ENCODE measurements at regions not wholly inside any gene's neighbourhood (a gene's known extent, or its start where the extent isn't known, plus 50 kb on each side); places are given as distances from the start of the nearest gene placed in this dataset.

- ChIA-PET CTCF (no interaction called here), POLR2A (no interaction called here)
- no peak for DNase-seq (ENCODE audit: low read depth, low spot score)
- no peak for TF ChIP-seq CTCF (IDR thresholded peaks at IDR 0.05; ENCODE audit: insufficient read depth, low read length, missing control alignments)
- H3K4me3 ChIP-seq (ENCODE audit: low read depth, low read length), result no peak overlapping the region
Observed at GRCh38 chr15:62805502-62805901, 237.0 kb upstream of the TPM1 start.

- CTCF ChIA-PET, result interaction anchor here (1.1 kb wide), 1 partner anchor 103 kb away, joined by 4 read pairs; no protein-coding TSS in a partner anchor
- POLR2A ChIA-PET, result no interaction called here
- no peak overlapping the region for H3K4me3 ChIP-seq (ENCODE audit: low read depth, low read length)
- no peak for DNase-seq (ENCODE audit: low read depth, low spot score)
- TF ChIP-seq CTCF (IDR thresholded peaks at IDR 0.05; ENCODE audit: insufficient read depth, low read length, missing control alignments), result no peak
Observed at GRCh38 chr15:62807539-62808130, 234.9 kb upstream of the TPM1 start.

- no peak overlapping the region for H3K4me3 ChIP-seq (ENCODE audit: low read depth, low read length)
- CTCF ChIA-PET, result interaction anchor here (0.8 to 1.7 kb wide), 7 partner anchors 17 to 238 kb away, joined by 3 to 9 read pairs (median 4); no protein-coding TSS in a partner anchor
- DNase-seq (ENCODE audit: low read depth, low spot score), result peak; percentile 36
- no peak for TF ChIP-seq CTCF (IDR thresholded peaks at IDR 0.05; ENCODE audit: insufficient read depth, low read length, missing control alignments)
- POLR2A ChIA-PET, result interaction anchor here (0.9 kb wide), 1 partner anchor 238 kb away, joined by 3 read pairs; no protein-coding TSS in a partner anchor
Observed at GRCh38 chr15:62809115-62809967, 233.2 kb upstream of the TPM1 start.

- ChIA-PET CTCF (interaction anchor here (1.0 to 1.7 kb wide), 6 partner anchors 17 to 238 kb away, joined by 3 to 9 read pairs (median 4); no protein-coding TSS in a partner anchor), POLR2A (no interaction called here)
- TF ChIP-seq CTCF (IDR thresholded peaks at IDR 0.05; ENCODE audit: insufficient read depth, low read length, missing control alignments), result no peak
- DNase-seq (ENCODE audit: low read depth, low spot score), result no peak
- no peak overlapping the region for H3K4me3 ChIP-seq (ENCODE audit: low read depth, low read length)
Observed at GRCh38 chr15:62809968-62810260, 232.6 kb upstream of the TPM1 start.

- no peak for DNase-seq (ENCODE audit: low read depth, low spot score)
- POLR2A ChIA-PET, result no interaction called here
- no peak for TF ChIP-seq CTCF (IDR thresholded peaks at IDR 0.05; ENCODE audit: insufficient read depth, low read length, missing control alignments)
- CTCF ChIA-PET, result interaction anchor here (1.2 to 1.6 kb wide), 4 partner anchors 10 to 232 kb away, joined by 3 to 4 read pairs (median 4); no protein-coding TSS in a partner anchor
- H3K4me3 ChIP-seq (ENCODE audit: low read depth, low read length), result no peak overlapping the region
Observed at GRCh38 chr15:62812515-62812835, 230.1 kb upstream of the TPM1 start.

- ChIA-PET CTCF (interaction anchor here (0.9 to 1.5 kb wide), 6 partner anchors 15 to 278 kb away, joined by 3 to 4 read pairs (median 3); no protein-coding TSS in a partner anchor), POLR2A (no interaction called here)
- DNase-seq (ENCODE audit: low read depth, low spot score), result no peak
- TF ChIP-seq CTCF (IDR thresholded peaks at IDR 0.05; ENCODE audit: insufficient read depth, low read length, missing control alignments), result no peak
- H3K4me3 ChIP-seq (ENCODE audit: low read depth, low read length), result no peak overlapping the region
Observed at GRCh38 chr15:62816342-62817069, 226.0 kb upstream of the TPM1 start.
